HG02798 (cell line): ENCODE measurements at regions not wholly inside any gene's neighbourhood (a gene's known extent, or its start where the extent isn't known, plus 50 kb on each side); places are given as distances from the start of the nearest gene placed in this dataset.
"Not testable (repeated sequence)": the region's sequence is repeated elsewhere in the genome, so short reads cannot be mapped to it uniquely, and the experiment has no call there.

Source experiments
- ATAC-seq: cut with Tn5 transposase; IDR thresholded peaks from one replicate; pipeline ENCODE4 v1.9.1; 2021; ENCODE audit warnings: mild to moderate bottlenecking; ENCODE audit not compliant: unreplicated experiment, poor library complexity

DNA sequence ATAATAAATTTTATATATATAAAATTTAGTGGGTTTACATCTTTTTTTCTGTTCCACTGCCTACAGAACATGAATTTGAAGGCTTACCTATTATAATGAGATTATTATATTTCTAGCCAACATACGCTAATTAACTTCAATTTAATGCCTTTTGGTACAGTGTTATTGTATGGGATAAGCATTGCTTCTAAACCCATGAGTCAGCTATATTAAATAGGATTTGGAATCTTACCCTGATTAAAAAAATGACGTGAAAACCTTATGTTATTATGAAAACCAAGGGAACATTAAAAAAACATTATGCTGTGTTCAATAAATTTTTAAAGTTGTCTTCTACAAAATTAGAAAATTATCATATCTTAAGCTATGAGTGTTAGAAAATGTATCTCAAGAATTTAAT, 334.0 kb upstream of the RGS17 start:
- ATAC-seq = no peak

DNA sequence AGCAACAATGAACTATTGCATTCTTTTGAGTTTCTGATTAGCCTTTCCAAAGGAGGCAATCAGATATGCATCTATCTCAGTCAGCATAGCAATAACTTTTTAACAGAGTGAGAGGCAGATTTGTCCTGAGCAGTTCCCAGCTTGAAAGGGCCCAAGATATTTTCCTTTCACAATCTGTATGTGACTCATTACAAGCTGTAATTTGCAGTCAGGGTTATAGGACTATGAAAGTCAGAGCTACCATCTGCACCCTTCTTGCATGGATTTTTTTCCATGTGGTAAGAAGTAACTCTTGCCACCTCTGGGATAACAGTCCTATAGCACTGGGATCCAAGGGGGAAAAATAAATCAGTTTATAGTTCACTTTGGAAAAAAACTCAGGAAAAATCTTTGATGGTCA, 318.2 kb upstream of the RGS17 start:
- ATAC-seq = no peak

DNA sequence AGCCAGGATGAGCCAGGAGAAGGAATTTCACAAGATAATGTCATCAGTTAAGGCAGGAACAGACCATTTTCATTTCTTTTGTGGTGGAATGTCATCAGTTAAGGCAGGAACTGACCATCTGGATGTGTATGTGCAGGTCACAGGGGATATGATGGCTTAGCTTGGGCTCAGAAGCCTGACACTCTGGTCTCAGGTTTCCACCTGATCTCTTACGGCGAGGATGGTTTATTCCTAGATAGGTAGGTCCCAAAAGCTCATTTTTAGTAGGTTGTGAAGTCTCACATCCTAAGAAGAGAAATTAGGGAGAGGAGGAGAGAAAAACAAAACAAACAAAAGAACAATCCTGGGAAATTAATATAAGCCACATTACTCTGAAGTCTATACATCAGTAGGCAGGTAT, 311.7 kb upstream of the RGS17 start:
- not testable (repeated sequence) for ATAC-seq

DNA sequence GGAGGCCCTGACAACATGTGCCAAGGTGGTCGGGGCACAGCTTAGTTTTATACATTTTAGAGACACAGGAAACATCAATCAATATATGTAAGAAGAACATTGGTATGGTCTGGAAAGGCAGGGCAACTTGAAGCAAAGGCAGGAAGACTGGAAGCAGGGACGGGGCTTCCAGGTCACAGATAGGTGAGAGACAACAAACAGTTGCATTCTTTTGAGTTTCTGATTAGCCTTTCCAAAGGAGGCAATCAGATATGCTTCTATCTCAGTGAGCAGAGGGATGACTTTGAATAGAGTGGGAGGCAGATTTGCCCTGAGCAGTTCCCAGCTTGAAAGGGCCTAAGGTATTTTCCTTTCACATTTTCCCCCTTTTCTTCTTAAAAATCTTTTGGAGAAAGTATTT, 311.0 kb upstream of the RGS17 start:
- no peak for ATAC-seq

DNA sequence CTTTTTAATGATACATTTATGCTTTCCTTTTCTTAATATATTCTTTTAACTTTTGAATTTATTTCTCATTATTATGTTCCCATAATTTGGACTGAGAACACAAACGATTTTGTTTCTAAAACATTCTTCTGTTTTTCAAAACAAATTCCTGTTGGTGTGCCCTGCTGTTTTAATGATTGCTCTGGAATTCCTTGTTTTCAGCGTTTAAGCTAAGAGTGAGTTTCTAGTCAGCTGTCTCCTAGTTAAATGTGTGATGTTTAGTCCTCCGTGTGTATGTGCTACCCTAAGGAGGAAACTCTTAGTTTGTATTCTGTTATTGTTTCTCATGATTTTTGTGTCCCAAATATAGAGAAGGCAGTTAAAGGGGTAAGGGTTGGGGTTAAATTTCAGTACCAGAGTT, 306.1 kb upstream of the RGS17 start:
- no peak for ATAC-seq

DNA sequence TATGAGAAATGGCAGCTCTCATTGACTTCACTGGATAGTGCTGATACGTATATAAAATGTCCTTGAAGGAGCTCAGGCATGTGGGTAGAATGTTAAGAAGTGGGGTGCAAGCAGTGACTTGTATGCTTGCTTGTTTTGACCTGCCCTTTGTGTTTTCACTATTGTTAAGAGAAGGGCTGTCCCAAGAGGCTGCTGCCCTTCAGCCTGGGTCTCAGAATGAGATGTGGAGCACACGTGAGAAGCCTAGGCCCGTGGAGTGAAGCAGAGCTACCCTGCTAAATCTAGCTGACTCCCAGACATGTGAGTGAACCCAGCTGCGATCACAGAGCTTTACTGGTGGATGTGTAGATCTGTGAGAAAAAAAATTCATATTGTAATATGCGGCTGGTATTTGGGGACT, 305.3 kb upstream of the RGS17 start:
- no peak for ATAC-seq

DNA sequence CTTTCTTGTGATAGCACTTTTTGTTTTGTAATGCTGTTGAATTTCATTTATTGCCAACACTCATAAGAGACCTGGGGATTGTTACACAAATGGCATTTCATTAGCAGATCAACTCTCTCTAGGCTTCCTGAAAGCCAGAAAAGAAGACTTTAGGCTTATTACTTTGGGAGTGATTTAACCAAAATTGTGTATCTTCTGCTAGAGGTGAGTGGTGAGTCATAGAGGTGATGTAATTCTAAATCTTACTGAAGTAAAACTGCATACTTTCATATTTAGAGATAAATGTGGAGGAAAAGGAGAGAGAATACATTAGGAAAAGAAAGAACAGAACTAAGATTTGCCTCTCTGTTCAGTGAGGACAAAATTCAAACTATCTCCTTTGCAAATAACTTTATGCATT, 304.7 kb upstream of the RGS17 start:
- ATAC-seq = no peak

DNA sequence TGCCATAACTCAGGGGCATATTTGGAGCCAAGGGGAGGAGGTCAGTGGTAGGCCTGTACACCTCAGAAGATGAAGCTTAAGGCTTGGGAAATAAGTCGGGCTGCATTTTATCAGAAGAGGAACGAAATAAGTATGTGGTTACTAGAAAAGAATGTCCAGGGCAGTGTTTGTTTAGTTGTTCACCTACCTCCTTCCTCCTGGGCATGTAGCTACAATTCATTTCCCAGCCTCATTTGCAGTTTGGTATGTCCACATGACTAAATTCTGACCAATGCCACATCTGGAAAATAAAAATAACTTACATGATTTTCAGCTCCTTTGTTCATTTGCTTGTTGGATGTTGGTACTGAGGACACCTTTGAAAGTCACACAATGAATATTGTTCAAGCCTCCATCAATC, 294.5 kb upstream of the RGS17 start:
- ATAC-seq = no peak

DNA sequence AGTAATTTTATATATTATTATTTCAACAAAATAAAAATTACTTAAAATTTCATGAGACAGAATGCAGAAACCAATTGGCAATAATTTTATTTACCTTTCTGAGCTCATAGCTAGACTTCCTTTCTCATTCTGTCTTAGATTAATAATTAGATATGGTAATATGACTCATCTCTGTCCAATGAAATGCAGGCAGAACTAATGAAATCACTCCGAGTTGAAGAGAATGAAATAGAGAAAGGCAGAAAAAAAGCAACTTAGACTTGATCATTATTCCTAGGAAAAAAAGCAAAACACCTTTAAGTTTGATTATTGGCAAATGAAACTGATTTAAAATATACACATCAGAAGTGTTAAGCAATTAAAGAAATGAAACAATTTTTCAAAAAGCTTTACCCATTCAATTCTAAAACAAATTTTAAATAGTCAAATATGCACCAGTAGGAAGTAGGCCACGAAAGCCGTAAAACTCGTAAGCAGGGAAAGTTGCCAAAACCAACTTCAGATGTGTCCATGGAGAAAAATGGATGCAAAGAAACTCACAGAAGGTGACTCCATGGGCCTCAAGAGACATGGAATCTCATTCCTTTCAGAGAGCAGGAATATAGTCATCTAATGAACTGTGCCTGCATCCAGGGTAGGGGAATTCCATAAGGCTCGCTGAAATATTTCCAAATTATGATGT, 293.8 kb upstream of the RGS17 start:
- no peak for ATAC-seq

DNA sequence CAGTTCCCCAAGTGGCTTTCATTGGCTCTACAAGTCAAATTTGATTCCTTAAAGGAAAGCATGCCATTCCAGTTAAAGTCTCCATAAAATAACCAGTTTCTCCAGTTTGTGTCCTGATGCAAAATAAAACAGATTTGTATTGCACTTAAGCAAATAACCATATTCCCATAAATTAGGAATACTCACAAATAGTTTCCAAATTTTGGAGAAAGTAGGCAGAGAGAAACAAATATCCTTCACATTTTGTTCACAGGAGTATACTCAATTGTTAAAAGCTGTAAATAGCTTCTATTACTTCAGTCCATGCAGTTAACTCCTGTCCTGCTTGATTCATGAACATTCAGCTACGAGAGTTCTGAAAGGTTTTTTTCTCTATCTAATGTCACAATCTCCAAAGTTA, 281.4 kb upstream of the RGS17 start:
- ATAC-seq = no peak

DNA sequence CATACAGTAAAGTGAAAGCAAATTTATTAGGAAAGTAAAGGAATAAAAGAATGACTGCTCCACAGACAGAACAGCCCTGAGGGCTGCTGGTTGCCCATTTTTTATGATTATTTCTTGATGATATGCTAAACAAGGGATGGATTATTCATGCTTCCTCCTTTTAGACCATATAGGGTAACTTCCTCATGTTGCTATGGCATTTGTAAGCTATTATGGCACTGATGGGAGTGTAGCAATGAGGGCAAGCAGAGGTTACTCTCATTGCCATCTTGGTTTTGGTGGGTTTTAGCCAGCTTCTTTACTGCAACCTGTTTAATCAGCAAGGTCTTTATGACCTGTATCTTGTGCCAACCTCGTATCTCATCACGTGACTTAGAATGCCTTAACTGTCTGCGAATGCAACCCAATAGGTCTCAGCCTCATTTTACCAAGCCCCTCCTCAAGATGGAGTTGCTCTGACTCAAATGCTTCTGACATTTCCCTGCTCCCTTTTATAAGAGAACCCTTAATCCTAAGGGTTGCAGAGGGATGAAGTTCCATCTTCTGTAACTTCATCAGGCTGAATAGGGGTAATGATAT, 280.1 kb upstream of the RGS17 start:
- ATAC-seq = no peak

DNA sequence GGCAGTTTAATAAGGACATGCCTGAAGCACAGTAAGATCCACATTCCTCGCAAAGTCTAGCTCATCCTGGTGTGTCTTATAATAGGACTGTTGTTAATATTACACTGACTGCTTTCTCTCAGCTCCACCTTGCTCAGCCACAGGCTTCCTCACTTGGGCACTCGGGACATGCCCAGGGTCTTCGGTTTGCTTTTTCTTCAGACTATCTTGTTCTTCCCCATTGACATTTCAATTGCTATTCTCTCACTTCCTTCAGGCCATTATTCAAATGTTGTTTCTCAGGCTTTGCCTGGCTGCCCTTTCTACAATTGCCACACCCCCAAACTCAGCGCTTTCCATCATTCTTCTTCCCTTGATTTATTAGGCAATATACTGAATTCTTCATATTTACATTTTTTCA, 274.8 kb upstream of the RGS17 start:
- no peak for ATAC-seq

DNA sequence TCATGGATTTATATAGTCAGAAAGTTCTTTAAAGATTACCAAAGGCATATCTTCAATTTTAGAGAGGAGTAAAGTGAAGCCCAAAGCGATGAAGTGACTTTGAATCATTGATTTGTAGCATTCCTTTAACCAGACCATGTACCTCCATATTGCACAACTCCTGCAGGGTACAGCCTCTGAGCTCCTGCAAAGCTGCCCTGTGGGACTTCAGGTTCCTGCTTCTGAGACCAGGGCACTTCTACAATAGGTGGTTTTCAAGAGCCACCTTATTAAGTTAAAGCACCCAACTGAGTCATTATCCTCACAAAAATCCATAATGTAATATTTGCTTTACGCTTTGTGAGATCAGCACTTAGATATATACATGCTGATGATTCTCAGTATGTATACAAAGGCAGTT, 270.7 kb upstream of the RGS17 start:
- ATAC-seq = no peak

DNA sequence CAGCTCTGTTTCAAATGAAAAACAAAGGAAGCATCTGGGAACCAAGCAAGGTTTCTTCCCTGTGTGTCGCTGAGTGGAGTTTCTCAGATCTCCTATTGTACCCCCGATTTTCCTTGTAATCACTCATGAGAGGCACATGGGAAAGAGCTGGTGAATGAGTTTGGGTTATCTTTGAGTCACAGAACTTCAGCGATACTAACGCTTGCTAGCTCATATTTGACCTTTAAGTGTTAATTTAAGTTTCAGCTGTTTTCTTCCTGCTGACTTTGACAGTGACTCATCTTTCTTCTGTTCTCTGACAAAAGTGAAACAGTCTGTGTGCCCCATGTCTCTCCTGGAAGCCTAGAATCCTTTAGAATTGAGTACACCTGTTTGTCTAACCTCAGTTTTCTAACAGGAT, 261.1 kb upstream of the RGS17 start:
- ATAC-seq = no peak

DNA sequence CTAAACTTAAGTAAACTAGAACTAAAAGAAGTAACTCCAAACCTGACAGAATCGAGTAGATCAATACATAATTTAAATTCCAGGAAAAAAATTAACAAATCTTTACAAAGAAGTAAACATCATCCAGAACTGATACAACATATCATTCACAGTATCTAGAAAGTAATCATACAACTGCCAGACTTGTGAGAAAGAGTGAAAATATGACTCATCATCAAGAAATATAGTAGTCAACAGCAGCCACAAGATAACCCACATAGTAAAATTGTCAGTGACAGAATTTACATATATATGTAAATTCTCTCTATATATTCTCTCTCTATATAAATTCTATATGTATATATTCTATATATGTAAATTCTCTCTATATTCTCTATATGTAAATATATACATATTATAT, 242.8 kb upstream of the RGS17 start:
- ATAC-seq = no peak

DNA sequence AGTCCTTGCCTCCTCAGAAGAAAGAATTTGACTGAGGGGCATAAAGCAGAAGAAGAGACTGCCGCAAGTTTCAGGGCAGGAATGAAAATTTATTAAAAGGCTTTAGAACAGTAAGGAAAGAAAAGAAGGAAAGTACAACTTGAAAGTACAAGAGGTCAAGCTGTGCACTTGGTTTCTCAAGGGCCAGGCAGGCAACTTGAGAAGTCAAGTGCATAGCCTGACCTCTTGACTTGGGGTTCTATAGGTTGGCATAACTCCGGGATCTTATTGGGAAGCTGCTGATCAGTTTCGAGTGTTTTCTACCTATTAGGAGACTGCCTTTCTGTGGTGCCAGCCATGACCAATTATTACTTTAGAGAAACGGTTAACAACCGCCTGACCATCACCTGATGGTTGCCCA, 237.0 kb upstream of the RGS17 start:
- ATAC-seq = no peak

DNA sequence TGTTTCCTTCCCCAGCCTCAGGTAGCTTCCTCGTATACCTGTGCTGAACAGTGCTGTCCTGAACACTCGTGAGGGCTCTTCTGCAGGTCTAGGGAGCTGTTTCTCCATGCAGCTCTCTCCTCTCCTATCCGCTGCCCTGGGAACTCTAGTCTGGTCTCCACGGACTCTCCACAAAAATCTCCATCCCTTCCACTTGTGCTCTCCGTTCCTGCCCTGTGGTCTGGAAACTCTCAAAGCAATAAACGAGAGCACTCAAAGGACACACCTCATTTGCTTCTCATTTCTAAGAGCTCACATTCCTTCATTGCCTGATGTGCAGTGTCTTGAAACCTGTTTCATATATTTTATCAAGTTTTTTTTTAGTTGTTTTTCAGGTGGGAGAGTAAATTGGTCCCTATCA, 235.9 kb upstream of the RGS17 start:
- ATAC-seq = no peak

DNA sequence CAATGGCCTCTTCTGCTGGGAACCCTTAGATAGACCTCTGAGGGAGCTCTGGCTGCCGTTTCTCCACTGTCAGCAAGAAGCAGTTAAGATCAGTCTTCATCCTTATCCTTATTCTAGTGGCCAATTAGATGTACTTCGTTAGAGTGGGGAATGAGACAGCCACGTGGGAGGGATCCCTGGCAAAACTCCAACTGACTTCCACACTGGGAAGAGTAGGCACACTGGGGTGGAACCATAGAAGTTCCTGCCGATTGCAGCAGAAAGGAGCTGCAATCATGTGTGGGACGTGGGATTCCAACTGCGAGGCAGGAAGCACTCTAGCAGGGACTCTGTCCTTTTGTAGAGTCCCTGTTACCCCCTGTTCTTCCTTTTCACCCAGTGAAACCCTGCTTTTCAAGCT, 226.3 kb upstream of the RGS17 start:
- no peak for ATAC-seq

DNA sequence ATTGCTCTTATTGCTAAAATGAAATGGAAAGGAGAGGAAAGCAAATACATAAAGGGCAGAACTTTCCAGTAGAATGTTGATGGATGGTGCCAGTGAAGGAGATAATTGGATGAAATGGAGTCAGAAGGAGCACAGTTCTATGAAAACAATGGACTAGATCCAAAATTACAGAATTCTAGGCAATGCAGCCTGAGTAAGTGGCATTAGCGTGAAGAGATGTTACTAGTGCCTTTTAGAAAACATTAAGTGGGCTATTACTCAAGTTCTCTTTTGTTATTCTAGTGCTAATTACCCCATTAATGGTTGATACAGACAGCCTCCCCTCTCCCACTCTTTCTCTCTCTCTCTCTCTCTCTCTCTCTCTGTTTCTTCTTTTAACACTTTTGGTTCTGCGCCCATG, 209.5 kb upstream of the RGS17 start:
- ATAC-seq = no peak

DNA sequence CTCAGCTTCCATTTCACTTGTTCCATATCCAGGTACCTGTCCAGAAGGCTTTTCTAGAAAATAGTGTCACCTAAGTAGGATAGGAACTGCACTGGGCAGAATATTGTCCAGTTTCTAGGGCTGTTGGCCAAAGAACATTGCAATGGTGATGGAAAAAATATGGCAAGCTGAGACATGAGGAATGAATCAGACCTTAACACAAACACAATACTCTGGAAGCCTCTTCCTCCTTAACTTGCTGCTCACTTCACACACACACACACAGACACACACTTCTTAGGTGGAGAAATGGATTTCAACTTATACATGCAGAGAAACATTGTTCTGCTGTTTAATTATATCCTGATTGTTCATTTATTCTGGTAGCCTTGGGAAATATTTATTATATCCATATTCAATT, 203.0 kb upstream of the RGS17 start:
- no peak for ATAC-seq

DNA sequence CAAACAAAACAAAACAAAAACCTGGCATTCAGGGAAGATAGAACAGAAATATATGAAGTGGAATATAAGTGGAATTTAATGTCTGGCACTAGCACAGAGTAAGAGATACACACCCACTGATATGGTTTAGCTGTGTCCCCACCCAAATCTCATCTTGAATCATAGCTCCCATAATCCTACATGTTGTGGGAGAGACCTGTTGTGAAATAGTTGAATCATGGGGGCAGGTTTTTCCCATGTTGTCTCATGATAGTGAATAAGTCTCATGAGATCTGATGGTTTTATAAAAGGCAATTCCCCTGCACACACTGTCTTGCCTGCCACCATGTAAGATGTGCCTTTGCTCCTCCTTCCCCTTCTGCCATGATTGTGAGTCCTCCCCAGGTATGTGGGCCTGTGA, 200.1 kb upstream of the RGS17 start:
- ATAC-seq = not testable (repeated sequence)

DNA sequence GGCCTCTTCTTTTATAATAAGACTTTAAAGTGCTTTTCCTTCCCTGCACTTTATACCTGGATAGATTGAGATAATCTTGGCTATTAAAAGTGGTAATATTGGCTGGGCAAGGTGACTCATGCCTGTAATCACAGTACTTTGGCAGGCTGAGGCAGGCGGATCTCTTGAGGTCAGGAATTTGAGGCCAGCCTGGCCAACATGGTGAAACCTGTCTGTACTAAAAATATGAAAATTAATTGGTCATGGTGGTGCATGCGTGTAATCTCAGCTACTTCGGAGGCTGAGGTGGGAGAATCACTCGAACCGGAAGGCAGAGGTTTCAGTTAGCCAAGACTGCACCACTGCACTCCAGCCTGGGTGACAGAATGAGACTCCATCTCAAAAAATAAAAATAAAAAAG, 197.1 kb upstream of the RGS17 start:
- no peak for ATAC-seq

DNA sequence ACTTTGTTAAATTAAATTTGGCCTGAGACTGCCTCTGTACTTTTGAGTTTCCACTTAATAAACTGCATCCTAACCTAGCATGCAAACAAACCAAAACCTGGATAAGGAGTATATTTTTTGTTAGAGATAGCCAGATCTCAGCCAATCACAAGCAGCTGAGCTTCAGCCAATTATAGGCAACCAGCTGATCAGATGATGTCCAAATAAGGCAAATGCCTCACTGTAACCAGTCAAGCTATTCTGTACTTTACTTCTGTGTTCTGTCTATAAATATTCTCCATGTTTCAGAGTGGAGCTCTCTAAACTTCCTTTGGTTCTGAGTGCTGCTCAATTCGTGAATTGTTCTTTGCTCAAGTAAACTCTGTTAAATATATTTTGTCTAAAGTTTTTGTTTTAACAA, 194.6 kb upstream of the RGS17 start:
- ATAC-seq = no peak
